ENCODE measurements at regions not wholly inside any gene's neighbourhood (a gene's known extent, or its start where the extent isn't known, plus 50 kb on each side); places are given as distances from the start of the nearest gene placed in this dataset.

- intact Hi-C loops (cut with micrococcal nuclease): no loop called here
- no peaks in the 10 kb centered on the region for H3K79me1 ChIP-seq (ENCODE audit: low read depth in 1 of 2, low read length in 2 of 2)
- TF ChIP-seq FOS (IDR thresholded peaks at IDR 0.05; ENCODE audit: low read depth, low read length) (no peak), RAD21 (IDR thresholded peaks at IDR 0.05; ENCODE audit: low read length) (no peak), RFX5 (IDR thresholded peaks at IDR 0.05; ENCODE audit: low read depth, low read length) (no peak), SMC3 (IDR thresholded peaks at IDR 0.05; ENCODE audit: low read depth, low read length) (no peak), MAFK (IDR thresholded peaks at IDR 0.05; ENCODE audit: low read depth, low read length) (no peak), NFE2L2 (IDR thresholded peaks at IDR 0.05; ENCODE audit: low read depth, low read length) (no peak), BHLHE40 (IDR thresholded peaks at IDR 0.05; ENCODE audit: low read depth, low read length) (no peak), RCOR1 (IDR thresholded peaks at IDR 0.05; ENCODE audit: insufficient replicate concordance, low read length) (no peak), POLR2A (IDR thresholded peaks at IDR 0.05; ENCODE audit: low read depth, low read length) (no peak), MXI1 (IDR thresholded peaks at IDR 0.05; ENCODE audit: borderline replicate concordance, low read depth, low read length) (no peak)
- TF ChIP-seq, protein P1, sequence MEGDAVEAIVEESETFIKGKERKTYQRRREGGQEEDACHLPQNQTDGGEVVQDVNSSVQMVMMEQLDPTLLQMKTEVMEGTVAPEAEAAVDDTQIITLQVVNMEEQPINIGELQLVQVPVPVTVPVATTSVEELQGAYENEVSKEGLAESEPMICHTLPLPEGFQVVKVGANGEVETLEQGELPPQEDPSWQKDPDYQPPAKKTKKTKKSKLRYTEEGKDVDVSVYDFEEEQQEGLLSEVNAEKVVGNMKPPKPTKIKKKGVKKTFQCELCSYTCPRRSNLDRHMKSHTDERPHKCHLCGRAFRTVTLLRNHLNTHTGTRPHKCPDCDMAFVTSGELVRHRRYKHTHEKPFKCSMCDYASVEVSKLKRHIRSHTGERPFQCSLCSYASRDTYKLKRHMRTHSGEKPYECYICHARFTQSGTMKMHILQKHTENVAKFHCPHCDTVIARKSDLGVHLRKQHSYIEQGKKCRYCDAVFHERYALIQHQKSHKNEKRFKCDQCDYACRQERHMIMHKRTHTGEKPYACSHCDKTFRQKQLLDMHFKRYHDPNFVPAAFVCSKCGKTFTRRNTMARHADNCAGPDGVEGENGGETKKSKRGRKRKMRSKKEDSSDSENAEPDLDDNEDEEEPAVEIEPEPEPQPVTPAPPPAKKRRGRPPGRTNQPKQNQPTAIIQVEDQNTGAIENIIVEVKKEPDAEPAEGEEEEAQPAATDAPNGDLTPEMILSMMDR (conservative IDR thresholded peaks at IDR 0.05; ENCODE audit: low read depth, low read length): no peak
- TF ChIP-seq, protein P2, sequence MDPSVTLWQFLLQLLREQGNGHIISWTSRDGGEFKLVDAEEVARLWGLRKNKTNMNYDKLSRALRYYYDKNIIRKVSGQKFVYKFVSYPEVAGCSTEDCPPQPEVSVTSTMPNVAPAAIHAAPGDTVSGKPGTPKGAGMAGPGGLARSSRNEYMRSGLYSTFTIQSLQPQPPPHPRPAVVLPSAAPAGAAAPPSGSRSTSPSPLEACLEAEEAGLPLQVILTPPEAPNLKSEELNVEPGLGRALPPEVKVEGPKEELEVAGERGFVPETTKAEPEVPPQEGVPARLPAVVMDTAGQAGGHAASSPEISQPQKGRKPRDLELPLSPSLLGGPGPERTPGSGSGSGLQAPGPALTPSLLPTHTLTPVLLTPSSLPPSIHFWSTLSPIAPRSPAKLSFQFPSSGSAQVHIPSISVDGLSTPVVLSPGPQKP (IDR thresholded peaks at IDR 0.05; ENCODE audit: borderline replicate concordance, low read depth, low read length): no peak
- no peak overlapping the region for H3K14ac ChIP-seq (replicated peaks; ENCODE audit: low read depth, low read length)
- no peaks in the 10 kb centered on the region for H3K9me1 ChIP-seq (ENCODE audit: insufficient read depth, low read length)
- H3K4me3 ChIP-seq (ENCODE audit: insufficient read depth, low read depth, low read length): no peak overlapping the region
- BruUV-seq (replicated peaks): no TSS peak
- no peaks in the 10 kb centered on the region for H3K4me1 ChIP-seq (ENCODE audit: control insufficient read depth, insufficient read depth, low read length)
- H2AFZ ChIP-seq (replicated peaks; ENCODE audit: low read length, poor library complexity): no peak overlapping the region
- no peaks in the 10 kb centered on the region for H4K20me1 ChIP-seq (ENCODE audit: insufficient read depth, low read length)
- no peak overlapping the region for H3K56ac ChIP-seq (ENCODE audit: extremely low read depth, insufficient read depth, low read length)
- H4K5ac ChIP-seq (ENCODE audit: low read depth, low read length): no peak overlapping the region
- CTCF ChIA-PET: no interaction called here
- H4K91ac ChIP-seq (ENCODE audit: insufficient read depth, low read depth, low read length): no peak overlapping the region
- H3K4ac ChIP-seq (ENCODE audit: low read depth, low read length): no peak overlapping the region
- dilution Hi-C loops (cut with HindIII; ENCODE audit: low sequenced_read_pairs, unreplicated experiment): no loop called here
- H3K27me3 ChIP-seq (ENCODE audit: control insufficient read depth, insufficient read depth, low read length): no peaks in the 10 kb centered on the region
- DNase-seq: no peak
- no peak overlapping the region for H2BK5ac ChIP-seq (ENCODE audit: low read depth, low read length, poor library complexity, severe bottlenecking)
- no peak overlapping the region for H2AK9ac ChIP-seq (replicated peaks; ENCODE audit: low read depth, low read length, poor library complexity)
- no peak overlapping the region for H3K4me2 ChIP-seq (ENCODE audit: low read depth, low read length)
- H2BK20ac ChIP-seq (ENCODE audit: low read depth, low read length): no peak overlapping the region
- H3K27ac ChIP-seq (ENCODE audit: insufficient read depth, low read length): no peak overlapping the region
- no peak overlapping the region for H3K18ac ChIP-seq (ENCODE audit: low read depth, low read length)
- no peak overlapping the region for H2AK5ac ChIP-seq (ENCODE audit: low read depth, low read length)
- no CpG with 5 or more reads among the region's 4 CpGs for WGBS, 2 experiments (ENCODE audit: extremely low coverage in 2 of 2, insufficient read length in 1 of 2)
- ATAC-seq (ENCODE audit: low read depth): no peak
- in situ Hi-C loops (cut with MboI; ENCODE audit: low sequenced_read_pairs): no loop called here
- H3K23ac ChIP-seq (ENCODE audit: low read depth, low read length): no peak overlapping the region
- POLR2A ChIA-PET (ENCODE audit: unreplicated experiment): no interaction called here
- peaks cover 5% of the 10 kb centered on the region for H3K9me3 ChIP-seq (ENCODE audit: control insufficient read depth, insufficient read depth, low read length)
- H2BK15ac ChIP-seq (ENCODE audit: low read depth, low read length): no peak overlapping the region
- no peak overlapping the region for H2BK120ac ChIP-seq (ENCODE audit: low read depth, low read length)
- H3K9ac ChIP-seq (ENCODE audit: low read depth, low read length): no peak overlapping the region
- H4K8ac ChIP-seq (ENCODE audit: low read depth in 2 of 2, low read length in 2 of 2): no peak overlapping the region
- no peaks in the 10 kb centered on the region for H3K36me3 ChIP-seq (ENCODE audit: control insufficient read depth, insufficient read depth, low read length)
These were observed 523.4 kb upstream of the CDH4 start for GRCh38 chr20:60728705-60729104.
